Endothelial cell of umbilical vein (primary cell): ENCODE measurements at regions not wholly inside any gene's neighbourhood (a gene's known extent, or its start where the extent isn't known, plus 50 kb on each side); places are given as distances from the start of the nearest gene placed in this dataset.

Experiments used
- BruUV-seq: library from RNA; stranded (reverse); fragments of 400-500 nt; replicated peaks from 2 replicates; lab custom pipeline; 2021; lab: Mats Ljungman, UMichigan
- CTCF ChIA-PET: fragments of 300-600, 350-600 bp; sonication (Branson Sonifier 250); formaldehyde crosslinking; loops from one replicate; lab custom pipeline; 2021; ENCODE audit warnings: antibody characterized with exemption, inconsistent platforms; lab: Charles Lee
- POLR2A ChIA-PET: fragments of 300-600, 350-600 bp; sonication (Branson Sonifier 250); formaldehyde crosslinking; loops from one replicate; lab custom pipeline; 2021; ENCODE audit warnings: antibody characterized with exemption, inconsistent platforms; lab: Charles Lee
- DNase-seq: peaks from one replicate; pipeline ENCODE4 v3.0.0-alpha.2; 2011; ENCODE audit warnings: low read depth, low spot score
- FAIRE-seq: peaks from 2 replicates; lab custom pipeline; 2011; peaks lifted over from hg19 to GRCh38; lab: Jason Lieb, UNC
- H2AFZ ChIP-seq: 2 replicates; pipeline ENCODE4 v1.6.0; 2012; ENCODE audit warnings: low read depth, low read length, control low read depth, inconsistent platforms
- H3K27ac ChIP-seq: 2 replicates; pipeline ENCODE4 v1.5.1; 2011; ENCODE audit warnings: low read depth, mild to moderate bottlenecking, control low read depth, low read length, moderate library complexity; ENCODE audit not compliant: insufficient read depth
- H3K27me3 ChIP-seq, 2 experiments: 2 replicates each; pipeline versions ENCODE4 v1.6.0 to v1.6.1; 2011; ENCODE audit warnings: low read length in 2 of 2, mixed read lengths in 1 of 2; ENCODE audit not compliant: control insufficient read depth in 2 of 2, insufficient read depth in 2 of 2
- H3K36me3 ChIP-seq, 2 experiments: 2 replicates in 1 of 2; 3 replicates in 1 of 2; pipeline ENCODE4 v1.5.1; 2011; ENCODE audit warnings: low read length in 2 of 2, mild to moderate bottlenecking in 1 of 2, moderate library complexity in 1 of 2; ENCODE audit not compliant: control insufficient read depth in 2 of 2, insufficient read depth in 2 of 2; ENCODE audit errors: extremely low read depth in 1 of 2
- H3K4me1 ChIP-seq: 3 replicates; pipeline ENCODE4 v1.5.1; 2011; ENCODE audit warnings: mild to moderate bottlenecking, low read length; ENCODE audit not compliant: control insufficient read depth, insufficient read depth; ENCODE audit errors: extremely low read depth
- H3K4me2 ChIP-seq: 2 replicates; pipeline ENCODE4 v1.6.1; 2011; ENCODE audit warnings: low read length, control low read depth, mixed read lengths; ENCODE audit not compliant: insufficient read depth
- H3K4me3 ChIP-seq, 3 experiments: fragments of 200-600 bp in 1 of 3; sonication (generic), shearing (Covaris generic) in 1 of 3; replicated peaks in 1 of 3; 2 replicates each; pipeline ENCODE4 v1.5.1; 2011 to 2016; ENCODE audit warnings: control low read depth in 3 of 3, low read length in 3 of 3, mild to moderate bottlenecking in 2 of 3, inconsistent platforms in 1 of 3, low read depth in 1 of 3, moderate library complexity in 1 of 3; ENCODE audit not compliant: insufficient read depth in 1 of 3
- H3K79me2 ChIP-seq: 2 replicates; pipeline ENCODE4 v1.6.0; 2012; ENCODE audit warnings: low read length, inconsistent platforms; ENCODE audit not compliant: control insufficient read depth, insufficient read depth
- H3K9ac ChIP-seq: replicated peaks from 2 replicates; pipeline ENCODE3; 2011; ENCODE audit warnings: low read length, control low read depth; ENCODE audit not compliant: insufficient read depth; ENCODE audit errors: extremely low read depth
- H3K9me1 ChIP-seq: replicated peaks from 3 replicates; pipeline ENCODE4 v1.6.0; 2011; ENCODE audit warnings: mild to moderate bottlenecking, low read length; ENCODE audit not compliant: control insufficient read depth, insufficient read depth; ENCODE audit errors: extremely low read depth
- H3K9me3 ChIP-seq: replicated peaks from 2 replicates; pipeline ENCODE4 v1.5.1; 2012; ENCODE audit warnings: low read length, inconsistent platforms; ENCODE audit not compliant: control insufficient read depth, insufficient read depth
- H4K20me1 ChIP-seq: replicated peaks from 2 replicates; pipeline ENCODE3; 2011; ENCODE audit warnings: mild to moderate bottlenecking, low read length; ENCODE audit not compliant: control insufficient read depth, insufficient read depth; ENCODE audit errors: extremely low read depth
- FOS ChIP-seq: IDR thresholded peaks from 2 replicates; pipeline ENCODE4 v1.6.1; 2011; ENCODE audit warnings: mild to moderate bottlenecking, low read length, moderate library complexity, borderline replicate concordance; ENCODE audit not compliant: insufficient read depth
- JUN ChIP-seq: IDR thresholded peaks from 2 replicates; pipeline ENCODE4 v1.6.1; 2011; ENCODE audit warnings: borderline replicate concordance, low read depth; ENCODE audit not compliant: insufficient read length, insufficient read depth
- POLR2A ChIP-seq: IDR thresholded peaks from 2 replicates; pipeline ENCODE4 v1.6.1; 2012; ENCODE audit warnings: low read depth, mild to moderate bottlenecking, control low read depth, low read length
- POLR2AphosphoS5 ChIP-seq: IDR thresholded peaks from 2 replicates; pipeline ENCODE4 v1.6.1; 2012; ENCODE audit warnings: low read depth, mild to moderate bottlenecking, control low read depth, low read length, moderate library complexity; ENCODE audit not compliant: insufficient read depth
- dilution Hi-C: fragments of 300-500 bp; cut with MboI; formaldehyde crosslinking; loops from one replicate; pipeline ENCODE4 v1.15.0; 2019; ENCODE audit warnings: low sequenced_read_pairs; ENCODE audit not compliant: extremely low pct_ligation_motif_present
- intact Hi-C: fragments of 100-400 bp; cut with micrococcal nuclease; formaldehyde crosslinking; loops from one replicate; pipeline ENCODE4 v1.10.0; 2022
- TF ChIP-seq, protein P1 (sequence below): IDR thresholded peaks from 2 replicates; pipeline ENCODE4 v1.6.1; 2011; ENCODE audit not compliant: insufficient read depth, insufficient read length

DNA sequence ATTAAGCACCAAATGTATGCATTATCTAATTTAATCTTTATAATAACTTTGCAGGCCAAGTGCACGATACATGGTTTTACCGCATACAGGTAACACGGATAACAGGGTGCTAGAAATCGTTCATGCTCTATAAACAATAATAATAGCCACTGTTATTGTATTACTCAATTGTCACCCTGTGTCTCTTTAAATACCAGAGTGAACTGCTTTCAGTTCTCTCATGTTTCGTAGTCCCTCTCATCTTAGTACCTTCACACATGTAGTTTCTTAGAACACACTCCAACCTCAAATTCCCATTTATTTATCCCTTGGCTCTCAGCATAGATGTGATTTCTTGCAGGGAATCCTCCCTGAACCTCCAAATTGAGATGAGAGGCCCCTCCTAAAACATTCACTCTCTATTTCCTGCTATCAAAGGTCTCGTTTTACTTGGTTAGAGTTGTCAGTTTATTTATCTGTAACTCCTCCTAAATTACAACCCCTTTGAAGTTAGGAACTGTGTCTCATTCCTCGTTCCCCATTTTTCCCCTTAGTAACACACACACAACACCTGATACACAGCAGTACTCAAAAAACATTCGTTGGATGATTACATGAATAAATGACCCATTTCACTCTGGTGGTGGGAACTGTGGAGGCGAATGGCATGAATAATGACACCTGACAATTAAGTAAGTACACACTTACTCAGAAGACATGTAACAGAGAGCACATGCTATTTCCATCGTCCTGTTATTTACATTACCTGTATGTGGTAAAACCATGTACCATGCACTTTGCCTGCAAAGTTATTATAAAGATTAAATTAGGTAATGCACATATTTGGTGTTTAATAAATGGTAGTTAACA, 134.6 kb downstream of the BTG1 start:
- intact Hi-C loops: no loop called here
- no peak overlapping the region for H3K4me2 ChIP-seq
- H3K4me1 ChIP-seq: no peaks in the 10 kb centered on the region
- no peak overlapping the region for H3K27ac ChIP-seq
- no peaks in the 10 kb centered on the region for H3K9me3 ChIP-seq
- POLR2A ChIA-PET: no interaction called here
- no peaks in the 10 kb centered on the region for H4K20me1 ChIP-seq
- no peak overlapping the region for H2AFZ ChIP-seq
- FAIRE-seq (no peak), DNase-seq (no peak)
- no peaks in the 10 kb centered on the region for H3K9me1 ChIP-seq
- no TSS peak for BruUV-seq
- no peak overlapping the region for H3K4me3 ChIP-seq
- no peaks in the 10 kb centered on the region for H3K36me3 ChIP-seq
- no peaks in the 10 kb centered on the region for H3K79me2 ChIP-seq
- dilution Hi-C loops: no loop called here
- no peak for TF ChIP-seq POLR2A
- no peak overlapping the region for H3K9ac ChIP-seq
- CTCF ChIA-PET: interaction anchor here (1.0 to 2.3 kb wide), 3 partner anchors 19 to 78 kb away, joined by 4 to 6 read pairs (median 4); no protein-coding TSS in a partner anchor
- no peaks in the 10 kb centered on the region for H3K27me3 ChIP-seq

DNA sequence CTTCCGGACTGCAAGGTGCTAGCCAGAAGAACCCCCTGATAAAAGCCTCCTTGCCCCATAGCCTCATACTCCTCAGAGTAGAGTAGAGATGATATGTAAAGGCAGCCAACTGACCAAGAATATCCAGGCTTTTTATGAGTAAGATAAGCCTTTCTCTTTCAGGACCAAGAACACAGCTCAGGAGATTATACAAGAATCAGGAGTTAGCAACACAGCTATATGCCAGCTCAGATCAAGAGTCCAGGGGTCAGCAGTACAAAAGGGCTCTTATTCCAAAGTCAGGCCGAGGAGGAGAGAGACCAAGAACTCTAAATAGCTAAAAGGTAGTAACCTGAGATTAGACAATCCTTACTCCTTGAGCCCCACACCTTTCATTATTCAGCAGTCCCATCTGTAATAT, 135.3 kb downstream of the BTG1 start:
- Histone ChIP-seq H3K9me1 (no peaks in the 10 kb centered on the region), H3K4me1 (no peaks in the 10 kb centered on the region), H3K9ac (no peak overlapping the region), H4K20me1 (no peaks in the 10 kb centered on the region), H3K4me2 (no peak overlapping the region), H3K9me3 (no peaks in the 10 kb centered on the region), H2AFZ (no peak overlapping the region), H3K27me3 (no peaks in the 10 kb centered on the region), H3K4me3 (no peak overlapping the region), H3K79me2 (no peaks in the 10 kb centered on the region), H3K36me3 (no peaks in the 10 kb centered on the region), H3K27ac (no peak overlapping the region)
- TF ChIP-seq JUN: no peak
- TF ChIP-seq FOS: no peak
- TF ChIP-seq POLR2AphosphoS5: no peak
- TF ChIP-seq, protein P1, sequence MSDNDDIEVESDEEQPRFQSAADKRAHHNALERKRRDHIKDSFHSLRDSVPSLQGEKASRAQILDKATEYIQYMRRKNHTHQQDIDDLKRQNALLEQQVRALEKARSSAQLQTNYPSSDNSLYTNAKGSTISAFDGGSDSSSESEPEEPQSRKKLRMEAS: no peak
- POLR2A ChIA-PET: no interaction called here
- FAIRE-seq (no peak), DNase-seq (no peak)
- intact Hi-C loops (no loop called here), dilution Hi-C loops (no loop called here)
- BruUV-seq: no TSS peak
- CTCF ChIA-PET: interaction anchor here (0.7 to 2.3 kb wide), 5 partner anchors 15 to 1409 kb away, joined by 3 to 6 read pairs (median 3); no protein-coding TSS in a partner anchor
